Mesendoderm (in vitro differentiated cells): ENCODE measurements at regions not wholly inside any gene's neighbourhood (a gene's known extent, or its start where the extent isn't known, plus 50 kb on each side); places are given as distances from the start of the nearest gene placed in this dataset.

Experiments used
- DNase-seq: peaks from one replicate; pipeline ENCODE4 v3.0.0; 2013
- H2AK5ac ChIP-seq: 2 replicates; pipeline ENCODE4 v1.6.1; 2013; ENCODE audit warnings: low read length, inconsistent platforms
- H2BK120ac ChIP-seq: 2 replicates; pipeline ENCODE4 v1.6.1; 2013; ENCODE audit warnings: low read depth, mild to moderate bottlenecking, low read length, moderate library complexity, mixed read lengths
- H2BK15ac ChIP-seq: replicated peaks from 2 replicates; pipeline ENCODE4 v1.6.1; 2013; ENCODE audit warnings: low read depth, mild to moderate bottlenecking, moderate library complexity
- H2BK5ac ChIP-seq: 2 replicates; pipeline ENCODE4 v1.6.1; 2013; ENCODE audit warnings: low read length, inconsistent platforms
- H3K18ac ChIP-seq: 2 replicates; pipeline ENCODE4 v1.6.1; 2013; ENCODE audit warnings: mild to moderate bottlenecking, low read length, mixed read lengths
- H3K23ac ChIP-seq: one replicate; pipeline ENCODE4 v1.6.1; 2013; ENCODE audit warnings: low read length
- H3K27ac ChIP-seq: 2 replicates; pipeline ENCODE4 v1.5.1; 2013; ENCODE audit warnings: low read depth, mild to moderate bottlenecking, inconsistent platforms, low read length, moderate library complexity
- H3K27me3 ChIP-seq: 2 replicates; pipeline ENCODE4 v1.6.1; 2013; ENCODE audit warnings: low read length, control low read depth, mild to moderate bottlenecking, inconsistent platforms; ENCODE audit not compliant: insufficient read depth, poor library complexity
- H3K36me3 ChIP-seq: 2 replicates; pipeline ENCODE4 v1.6.1; 2013; ENCODE audit warnings: low read length, inconsistent platforms; ENCODE audit not compliant: control insufficient read depth, insufficient read depth
- H3K4ac ChIP-seq: one replicate; pipeline ENCODE4 v1.6.1; 2013; ENCODE audit warnings: low read depth, mild to moderate bottlenecking, low read length, moderate library complexity
- H3K4me1 ChIP-seq: 2 replicates; pipeline ENCODE4 v1.6.1; 2013; ENCODE audit warnings: low read depth, low read length, inconsistent platforms; ENCODE audit not compliant: control insufficient read depth
- H3K4me2 ChIP-seq: 2 replicates; pipeline ENCODE4 v1.6.1; 2013; ENCODE audit warnings: low read length
- H3K4me3 ChIP-seq: 2 replicates; pipeline ENCODE4 v1.5.1; 2013; ENCODE audit warnings: mild to moderate bottlenecking, low read length
- H3K56ac ChIP-seq: one replicate; pipeline ENCODE4 v1.6.1; 2013; ENCODE audit warnings: low read length
- H3K79me1 ChIP-seq: 2 replicates; pipeline ENCODE4 v1.6.1; 2013; ENCODE audit warnings: low read length, inconsistent platforms
- H3K79me2 ChIP-seq: 2 replicates; pipeline ENCODE4 v1.6.1; 2013; ENCODE audit warnings: mild to moderate bottlenecking, low read length; ENCODE audit not compliant: control insufficient read depth, insufficient read depth
- H3K9ac ChIP-seq: 2 replicates; pipeline ENCODE4 v1.6.1; 2013; ENCODE audit warnings: low read length, inconsistent platforms
- H4K5ac ChIP-seq: one replicate; pipeline ENCODE4 v1.6.1; 2013; ENCODE audit warnings: low read length
- H4K8ac ChIP-seq: one replicate; pipeline ENCODE4 v1.6.1; 2013; ENCODE audit warnings: low read depth, mild to moderate bottlenecking, control low read depth, low read length, moderate library complexity
- WGBS: extraction: QIAGEN DNeasy Blood & Tissue Kit; methylation state at CpG from one replicate; pipeline ENCODE4 v1.1.7; 2013; ENCODE audit warnings: low lambda C conversion rate, missing lambda C conversion rate; ENCODE audit not compliant: insufficient coverage; ENCODE audit errors: extremely low coverage; 5-methylcytosine and 5-hydroxymethylcytosine counted together

GRCh38 chr1:219041818-219042217, 131.9 kb upstream of the LYPLAL1 start:
- H2BK5ac ChIP-seq = no peak overlapping the region
- no peak overlapping the region for H3K4me3 ChIP-seq
- H3K9ac ChIP-seq = no peak overlapping the region
- no peaks in the 10 kb centered on the region for H3K27me3 ChIP-seq
- H2BK120ac ChIP-seq = no peak overlapping the region
- no CpG with 5 or more reads among the region's 1 CpG for WGBS
- no peak overlapping the region for H2AK5ac ChIP-seq
- H3K4me2 ChIP-seq = no peak overlapping the region
- H3K79me1 ChIP-seq = no peaks in the 10 kb centered on the region
- no peak overlapping the region for H4K5ac ChIP-seq
- no peak overlapping the region for H3K27ac ChIP-seq
- H3K18ac ChIP-seq = no peak overlapping the region
- H3K56ac ChIP-seq = no peak overlapping the region
- DNase-seq = no peak
- H3K23ac ChIP-seq = no peak overlapping the region
- H3K4ac ChIP-seq = no peak overlapping the region
- no peak overlapping the region for H2BK15ac ChIP-seq
- H4K8ac ChIP-seq = no peak overlapping the region
- no peaks in the 10 kb centered on the region for H3K79me2 ChIP-seq
- no peaks in the 10 kb centered on the region for H3K4me1 ChIP-seq
- no peaks in the 10 kb centered on the region for H3K36me3 ChIP-seq

GRCh38 chr1:219042769-219043168, 130.9 kb upstream of the LYPLAL1 start:
- Histone ChIP-seq H3K18ac (no peak overlapping the region), H4K5ac (no peak overlapping the region), H3K4ac (no peak overlapping the region), H3K79me1 (no peaks in the 10 kb centered on the region), H3K4me2 (no peak overlapping the region), H3K79me2 (no peaks in the 10 kb centered on the region), H2BK15ac (no peak overlapping the region), H3K4me3 (no peak overlapping the region), H3K36me3 (no peaks in the 10 kb centered on the region), H3K4me1 (no peaks in the 10 kb centered on the region), H3K9ac (no peak overlapping the region), H3K27me3 (no peaks in the 10 kb centered on the region), H3K27ac (no peak overlapping the region), H3K23ac (no peak overlapping the region), H4K8ac (no peak overlapping the region), H2BK120ac (no peak overlapping the region), H2BK5ac (no peak overlapping the region), H3K56ac (no peak overlapping the region), H2AK5ac (no peak overlapping the region)
- no peak for DNase-seq
- 100% methylated on average over 1 of the region's 2 CpGs for WGBS

DNA sequence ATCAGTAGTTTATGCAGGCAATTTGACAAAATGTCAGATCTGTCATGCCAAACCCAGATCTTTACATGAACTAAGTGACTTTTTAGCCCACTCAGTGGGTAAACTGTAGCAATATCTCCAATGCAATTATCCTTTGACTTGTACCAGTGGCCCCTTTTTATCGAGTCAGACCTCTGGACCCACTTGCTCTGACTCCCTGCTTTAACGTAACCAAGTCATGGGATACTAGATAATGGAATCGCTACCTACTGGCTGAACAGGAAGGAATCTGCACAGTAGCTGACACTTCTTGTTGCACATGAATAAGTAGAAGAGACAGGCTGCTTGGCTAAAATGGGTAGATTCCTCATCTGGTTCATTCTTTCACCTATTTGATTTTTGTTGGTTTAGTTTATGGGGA, 128.4 kb upstream of the LYPLAL1 start:
- Histone ChIP-seq H3K27ac (no peak overlapping the region), H3K4me1 (no peaks in the 10 kb centered on the region), H3K79me2 (no peaks in the 10 kb centered on the region), H3K79me1 (no peaks in the 10 kb centered on the region), H3K36me3 (no peaks in the 10 kb centered on the region), H2BK5ac (no peak overlapping the region), H3K4ac (no peak overlapping the region), H3K4me2 (no peak overlapping the region), H4K5ac (no peak overlapping the region), H4K8ac (no peak overlapping the region), H3K27me3 (no peaks in the 10 kb centered on the region), H3K9ac (no peak overlapping the region), H3K4me3 (no peak overlapping the region), H2BK15ac (no peak overlapping the region), H2BK120ac (no peak overlapping the region), H3K23ac (no peak overlapping the region), H3K56ac (no peak overlapping the region), H3K18ac (no peak overlapping the region), H2AK5ac (no peak overlapping the region)
- no peak for DNase-seq
- WGBS = no CpG with 5 or more reads among the region's 3 CpGs

DNA sequence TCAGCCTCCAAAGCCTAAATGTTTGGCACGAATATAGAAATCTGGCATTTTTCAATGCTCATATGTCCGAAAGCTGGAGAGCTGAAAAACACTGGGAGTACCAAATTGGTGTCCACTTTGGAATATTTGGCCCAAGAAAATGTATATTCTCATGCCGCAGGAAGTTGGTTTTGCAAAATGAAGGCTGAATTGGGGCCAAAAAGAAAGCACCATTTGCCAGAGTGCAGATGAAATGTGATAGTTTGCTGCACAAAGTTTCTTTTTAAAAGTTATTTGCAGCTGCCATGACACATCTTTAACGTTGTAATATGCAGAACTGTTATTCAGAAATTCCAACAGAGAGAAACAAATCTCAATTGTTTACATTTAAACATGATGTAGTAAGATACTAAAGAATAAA, 124.2 kb upstream of the LYPLAL1 start:
- Histone ChIP-seq H3K56ac (no peak overlapping the region), H3K79me2 (no peaks in the 10 kb centered on the region), H3K27ac (no peak overlapping the region), H2BK120ac (no peak overlapping the region), H3K79me1 (no peaks in the 10 kb centered on the region), H3K36me3 (no peaks in the 10 kb centered on the region), H3K18ac (no peak overlapping the region), H3K4me3 (no peak overlapping the region), H3K4me2 (no peak overlapping the region), H4K5ac (no peak overlapping the region), H3K4ac (no peak overlapping the region), H4K8ac (no peak overlapping the region), H2BK5ac (no peak overlapping the region), H2BK15ac (no peak overlapping the region), H3K27me3 (no peaks in the 10 kb centered on the region), H3K23ac (no peak overlapping the region), H2AK5ac (no peak overlapping the region), H3K9ac (no peak overlapping the region), H3K4me1 (no peaks in the 10 kb centered on the region)
- WGBS = no CpG with 5 or more reads among the region's 4 CpGs
- no peak for DNase-seq

- no peak for DNase-seq
- no peak overlapping the region for H4K5ac ChIP-seq
- no peak overlapping the region for H2BK15ac ChIP-seq
- H3K79me1 ChIP-seq = no peaks in the 10 kb centered on the region
- no peaks in the 10 kb centered on the region for H3K4me1 ChIP-seq
- H3K27me3 ChIP-seq = no peaks in the 10 kb centered on the region
- no peak overlapping the region for H2AK5ac ChIP-seq
- no peak overlapping the region for H3K56ac ChIP-seq
- no peak overlapping the region for H3K23ac ChIP-seq
- no CpG with 5 or more reads among the region's 5 CpGs for WGBS
- H3K79me2 ChIP-seq = no peaks in the 10 kb centered on the region
- H3K4me3 ChIP-seq = no peak overlapping the region
- H4K8ac ChIP-seq = no peak overlapping the region
- H3K27ac ChIP-seq = no peak overlapping the region
- H2BK5ac ChIP-seq = no peak overlapping the region
- no peak overlapping the region for H3K9ac ChIP-seq
- no peak overlapping the region for H3K18ac ChIP-seq
- H3K36me3 ChIP-seq = no peaks in the 10 kb centered on the region
- H2BK120ac ChIP-seq = no peak overlapping the region
- H3K4me2 ChIP-seq = no peak overlapping the region
- H3K4ac ChIP-seq = no peak overlapping the region
Measured at GRCh38 chr1:219050086-219050821, 123.4 kb upstream of the LYPLAL1 start.

- Histone ChIP-seq H3K23ac (no peak overlapping the region), H2BK120ac (no peak overlapping the region), H3K79me1 (no peaks in the 10 kb centered on the region), H3K4me1 (no peaks in the 10 kb centered on the region), H4K5ac (no peak overlapping the region), H3K36me3 (no peaks in the 10 kb centered on the region), H4K8ac (no peak overlapping the region), H2AK5ac (no peak overlapping the region), H3K4me2 (no peak overlapping the region), H3K4ac (no peak overlapping the region), H3K9ac (no peak overlapping the region), H3K4me3 (no peak overlapping the region), H3K27me3 (no peaks in the 10 kb centered on the region), H3K79me2 (no peaks in the 10 kb centered on the region), H2BK5ac (no peak overlapping the region), H3K27ac (no peak overlapping the region), H2BK15ac (no peak overlapping the region), H3K56ac (no peak overlapping the region), H3K18ac (no peak overlapping the region)
- no CpG with 5 or more reads among the region's 1 CpG for WGBS
- no peak for DNase-seq
Measured at GRCh38 chr1:219050822-219051125, 122.9 kb upstream of the LYPLAL1 start.
